IPS-18a (cell line): ENCODE measurements at regions not wholly inside any gene's neighbourhood (a gene's known extent, or its start where the extent isn't known, plus 50 kb on each side); places are given as distances from the start of the nearest gene placed in this dataset.

ENCODE experiments used
- H3K27ac ChIP-seq: one replicate; pipeline ENCODE4 v1.5.1; 2013; ENCODE audit warnings: low read length
- H3K27me3 ChIP-seq: one replicate; pipeline ENCODE4 v1.6.1; 2013; ENCODE audit warnings: mild to moderate bottlenecking, low read length; ENCODE audit not compliant: control insufficient read depth, insufficient read depth
- H3K36me3 ChIP-seq: one replicate; pipeline ENCODE4 v1.6.1; 2013; ENCODE audit warnings: low read depth, low read length; ENCODE audit not compliant: control insufficient read depth
- H3K4me1 ChIP-seq: one replicate; pipeline ENCODE4 v1.6.1; 2013; ENCODE audit warnings: low read depth, low read length; ENCODE audit not compliant: control insufficient read depth
- H3K4me3 ChIP-seq: one replicate; pipeline ENCODE4 v1.5.1; 2013; ENCODE audit warnings: low read length
- H3K9ac ChIP-seq: one replicate; pipeline ENCODE4 v1.6.1; 2013; ENCODE audit warnings: mild to moderate bottlenecking, low read length, moderate library complexity
- H3K9me3 ChIP-seq: one replicate; pipeline ENCODE4 v1.6.1; 2013; ENCODE audit warnings: low read depth, low read length; ENCODE audit not compliant: control insufficient read depth

GRCh38 chr2:104412384-104412783, 441.5 kb upstream of the POU3F3 start:
- H3K4me1 ChIP-seq = peaks cover 43% of the 10 kb centered on the region
- no peak overlapping the region for H3K27ac ChIP-seq
- no peak overlapping the region for H3K9ac ChIP-seq
- H3K4me3 ChIP-seq = no peak overlapping the region
- H3K36me3 ChIP-seq = no peaks in the 10 kb centered on the region
- H3K27me3 ChIP-seq = no peaks in the 10 kb centered on the region
- H3K9me3 ChIP-seq = no peaks in the 10 kb centered on the region

- H3K27me3 ChIP-seq = no peaks in the 10 kb centered on the region
- H3K4me1 ChIP-seq = peaks cover 34% of the 10 kb centered on the region
- no peaks in the 10 kb centered on the region for H3K36me3 ChIP-seq
- H3K27ac ChIP-seq = no peak overlapping the region
- no peak overlapping the region for H3K4me3 ChIP-seq
- H3K9me3 ChIP-seq = no peaks in the 10 kb centered on the region
- no peak overlapping the region for H3K9ac ChIP-seq
These were observed 440.0 kb upstream of the POU3F3 start for GRCh38 chr2:104413890-104414289.

- Histone ChIP-seq H3K9ac (no peak overlapping the region), H3K36me3 (no peaks in the 10 kb centered on the region), H3K4me3 (no peak overlapping the region), H3K27me3 (no peaks in the 10 kb centered on the region), H3K4me1 (peaks cover 30% of the 10 kb centered on the region), H3K27ac (no peak overlapping the region), H3K9me3 (no peaks in the 10 kb centered on the region)
These were observed 438.6 kb upstream of the POU3F3 start for GRCh38 chr2:104415284-104415683.

GRCh38 chr2:104416339-104417000, 437.4 kb upstream of the POU3F3 start:
- no peaks in the 10 kb centered on the region for H3K36me3 ChIP-seq
- no peaks in the 10 kb centered on the region for H3K27me3 ChIP-seq
- no peaks in the 10 kb centered on the region for H3K9me3 ChIP-seq
- H3K9ac ChIP-seq = no peak overlapping the region
- no peak overlapping the region for H3K27ac ChIP-seq
- H3K4me3 ChIP-seq = no peak overlapping the region
- H3K4me1 ChIP-seq = peaks cover 30% of the 10 kb centered on the region

GRCh38 chr2:104420420-104420819, 433.5 kb upstream of the POU3F3 start:
- H3K27ac ChIP-seq = no peak overlapping the region
- peaks cover 16% of the 10 kb centered on the region for H3K4me1 ChIP-seq
- no peak overlapping the region for H3K4me3 ChIP-seq
- no peaks in the 10 kb centered on the region for H3K36me3 ChIP-seq
- no peaks in the 10 kb centered on the region for H3K9me3 ChIP-seq
- no peaks in the 10 kb centered on the region for H3K27me3 ChIP-seq
- H3K9ac ChIP-seq = no peak overlapping the region

- Histone ChIP-seq H3K4me1 (peaks cover 10% of the 10 kb centered on the region), H3K9me3 (no peaks in the 10 kb centered on the region), H3K9ac (no peak overlapping the region), H3K27ac (no peak overlapping the region), H3K36me3 (no peaks in the 10 kb centered on the region), H3K27me3 (no peaks in the 10 kb centered on the region), H3K4me3 (no peak overlapping the region)
These were observed 433.0 kb upstream of the POU3F3 start for GRCh38 chr2:104420953-104421352.

- H3K27me3 ChIP-seq = no peaks in the 10 kb centered on the region
- H3K4me3 ChIP-seq = no peak overlapping the region
- no peaks in the 10 kb centered on the region for H3K9me3 ChIP-seq
- H3K9ac ChIP-seq = no peak overlapping the region
- no peaks in the 10 kb centered on the region for H3K4me1 ChIP-seq
- H3K27ac ChIP-seq = no peak overlapping the region
- H3K36me3 ChIP-seq = no peaks in the 10 kb centered on the region
These were observed 427.9 kb upstream of the POU3F3 start for GRCh38 chr2:104425850-104426595.

- H3K9ac ChIP-seq = no peak overlapping the region
- no peaks in the 10 kb centered on the region for H3K9me3 ChIP-seq
- no peaks in the 10 kb centered on the region for H3K27me3 ChIP-seq
- H3K4me1 ChIP-seq = peaks cover 10% of the 10 kb centered on the region
- no peak overlapping the region for H3K27ac ChIP-seq
- H3K4me3 ChIP-seq = no peak overlapping the region
- no peaks in the 10 kb centered on the region for H3K36me3 ChIP-seq
These were observed 425.8 kb upstream of the POU3F3 start for GRCh38 chr2:104428155-104428554.

- Histone ChIP-seq H3K9ac (no peak overlapping the region), H3K27ac (no peak overlapping the region), H3K27me3 (no peaks in the 10 kb centered on the region), H3K9me3 (no peaks in the 10 kb centered on the region), H3K4me1 (peaks cover 21% of the 10 kb centered on the region), H3K36me3 (no peaks in the 10 kb centered on the region), H3K4me3 (no peak overlapping the region)
These were observed 424.1 kb upstream of the POU3F3 start for GRCh38 chr2:104429639-104430358.

- Histone ChIP-seq H3K9ac (no peak overlapping the region), H3K36me3 (no peaks in the 10 kb centered on the region), H3K27me3 (no peaks in the 10 kb centered on the region), H3K27ac (no peak overlapping the region), H3K9me3 (no peaks in the 10 kb centered on the region), H3K4me1 (peaks cover 27% of the 10 kb centered on the region), H3K4me3 (no peak overlapping the region)
These were observed 423.6 kb upstream of the POU3F3 start for GRCh38 chr2:104430359-104430740.

- Histone ChIP-seq H3K9ac (no peak overlapping the region), H3K27ac (no peak overlapping the region), H3K36me3 (no peaks in the 10 kb centered on the region), H3K9me3 (no peaks in the 10 kb centered on the region), H3K27me3 (no peaks in the 10 kb centered on the region), H3K4me1 (peaks cover 28% of the 10 kb centered on the region), H3K4me3 (no peak overlapping the region)
These were observed 423.1 kb upstream of the POU3F3 start for GRCh38 chr2:104430852-104431251.
